ENCODE measurements at regions not wholly inside any gene's neighbourhood (a gene's known extent, or its start where the extent isn't known, plus 50 kb on each side); places are given as distances from the start of the nearest gene placed in this dataset.
"Not testable (repeated sequence)": the region's sequence is repeated elsewhere in the genome, so short reads cannot be mapped to it uniquely, and the experiment has no call there.

DNA sequence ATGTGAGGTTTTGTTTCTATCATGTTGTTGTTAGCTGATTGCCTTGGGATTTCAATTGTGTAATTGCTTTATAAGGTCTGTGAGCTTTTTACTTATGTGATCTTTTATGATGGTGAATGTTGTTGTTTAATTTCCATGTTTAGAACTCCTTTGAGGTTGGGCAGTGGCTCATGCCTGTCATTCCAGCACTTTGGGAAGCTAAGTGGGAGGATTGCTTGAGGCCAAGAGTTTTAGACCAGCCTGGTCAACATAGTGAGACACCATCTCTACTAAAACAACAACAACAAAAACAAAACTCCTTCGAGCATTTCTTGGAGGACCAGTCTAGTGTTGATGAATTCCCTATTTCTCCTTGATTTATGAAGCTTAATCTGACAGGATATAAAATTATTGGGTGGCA lies 102.1 kb upstream of the PMCH start:
- no peak overlapping the region for H3K4me3 ChIP-seq (ENCODE audit: low read length)
- H3K27ac ChIP-seq (ENCODE audit: low read length), result no peak overlapping the region
- H3K9me3 ChIP-seq (ENCODE audit: control insufficient read depth, insufficient read depth, low read length), result no peaks in the 10 kb centered on the region
- no peak for DNase-seq (ENCODE audit: low read depth, low spot score)
- no peaks in the 10 kb centered on the region for H3K36me3 ChIP-seq (ENCODE audit: control insufficient read depth, insufficient read depth, low read length)
- no CpG with 5 or more reads among the region's 1 CpG for WGBS (ENCODE audit: insufficient coverage, insufficient read length)
- H3K4me1 ChIP-seq (ENCODE audit: control insufficient read depth, insufficient read depth, low read length), result no peaks in the 10 kb centered on the region
- H3K27me3 ChIP-seq (ENCODE audit: control insufficient read depth, insufficient read depth, low read length), result no peaks in the 10 kb centered on the region

DNA sequence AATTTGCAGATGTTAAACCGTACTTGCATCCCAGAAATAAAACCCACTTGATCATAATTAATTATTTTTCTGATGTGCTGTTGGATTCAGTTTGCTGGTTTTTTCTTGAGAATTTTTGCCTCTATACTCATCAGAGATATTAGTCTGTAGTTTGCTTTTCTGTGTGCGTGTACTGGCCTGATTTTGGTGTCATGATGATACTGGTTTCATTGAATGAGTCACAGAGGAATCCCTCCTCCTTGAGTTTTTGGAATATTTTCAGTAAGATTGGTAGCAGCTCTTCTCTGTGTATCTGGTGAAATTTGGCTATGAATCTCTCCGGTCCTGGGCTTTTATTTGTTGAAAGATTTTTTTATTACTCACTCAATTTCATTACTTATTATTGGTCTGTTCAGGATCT lies 100.4 kb upstream of the PMCH start:
- H3K4me3 ChIP-seq (ENCODE audit: low read length), result no peak overlapping the region
- no peaks in the 10 kb centered on the region for H3K9me3 ChIP-seq (ENCODE audit: control insufficient read depth, insufficient read depth, low read length)
- no peak for DNase-seq (ENCODE audit: low read depth, low spot score)
- no peak overlapping the region for H3K27ac ChIP-seq (ENCODE audit: low read length)
- H3K4me1 ChIP-seq (ENCODE audit: control insufficient read depth, insufficient read depth, low read length), result no peaks in the 10 kb centered on the region
- H3K36me3 ChIP-seq (ENCODE audit: control insufficient read depth, insufficient read depth, low read length), result no peaks in the 10 kb centered on the region
- WGBS (ENCODE audit: insufficient coverage, insufficient read length), result no CpG with 5 or more reads among the region's 3 CpGs
- H3K27me3 ChIP-seq (ENCODE audit: control insufficient read depth, insufficient read depth, low read length), result no peaks in the 10 kb centered on the region

DNA sequence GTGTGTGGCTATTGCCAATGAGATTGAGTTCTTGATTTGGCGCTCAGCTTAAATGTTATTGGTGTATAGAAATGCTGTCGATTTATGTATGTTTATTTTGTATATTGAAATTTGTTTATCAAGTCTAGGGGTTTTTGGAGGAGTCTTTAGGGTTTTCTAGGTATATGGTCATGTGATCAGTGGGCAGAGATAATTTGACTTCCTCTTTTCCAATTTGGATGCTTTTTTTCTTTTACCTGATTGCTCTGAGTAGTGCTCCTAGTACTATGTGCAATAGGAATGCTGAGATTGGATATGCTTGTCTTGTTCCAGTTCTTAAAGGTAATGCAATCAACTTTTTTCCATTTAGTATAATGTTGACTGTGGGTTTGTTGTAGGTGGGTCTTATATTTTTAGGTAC lies 99.8 kb upstream of the PMCH start:
- 100% methylated on average over 2 of the region's 2 CpGs for WGBS (ENCODE audit: insufficient coverage, insufficient read length)
- Histone ChIP-seq H3K9me3 (ENCODE audit: control insufficient read depth, insufficient read depth, low read length) (no peaks in the 10 kb centered on the region), H3K27me3 (ENCODE audit: control insufficient read depth, insufficient read depth, low read length) (no peaks in the 10 kb centered on the region), H3K36me3 (ENCODE audit: control insufficient read depth, insufficient read depth, low read length) (no peaks in the 10 kb centered on the region), H3K27ac (ENCODE audit: low read length) (no peak overlapping the region), H3K4me1 (ENCODE audit: control insufficient read depth, insufficient read depth, low read length) (no peaks in the 10 kb centered on the region), H3K4me3 (ENCODE audit: low read length) (no peak overlapping the region)
- no peak for DNase-seq (ENCODE audit: low read depth, low spot score)

- no peak overlapping the region for H3K27ac ChIP-seq (ENCODE audit: low read length)
- H3K4me1 ChIP-seq (ENCODE audit: control insufficient read depth, insufficient read depth, low read length), result no peaks in the 10 kb centered on the region
- no peak overlapping the region for H3K4me3 ChIP-seq (ENCODE audit: low read length)
- no peaks in the 10 kb centered on the region for H3K9me3 ChIP-seq (ENCODE audit: control insufficient read depth, insufficient read depth, low read length)
- DNase-seq (ENCODE audit: low read depth, low spot score), result no peak
- WGBS (ENCODE audit: insufficient coverage, insufficient read length), result no CpG with 5 or more reads among the region's 1 CpG
- H3K36me3 ChIP-seq (ENCODE audit: control insufficient read depth, insufficient read depth, low read length), result no peaks in the 10 kb centered on the region
- H3K27me3 ChIP-seq (ENCODE audit: control insufficient read depth, insufficient read depth, low read length), result no peaks in the 10 kb centered on the region
Observed at GRCh38 chr12:102294568-102294967, 96.9 kb upstream of the PMCH start.

- H3K9me3 ChIP-seq (ENCODE audit: control insufficient read depth, insufficient read depth, low read length); H3K36me3 ChIP-seq (ENCODE audit: control insufficient read depth, insufficient read depth, low read length); DNase-seq (ENCODE audit: low read depth, low spot score); H3K27ac ChIP-seq (ENCODE audit: low read length); H3K4me3 ChIP-seq (ENCODE audit: low read length); H3K27me3 ChIP-seq (ENCODE audit: control insufficient read depth, insufficient read depth, low read length); H3K4me1 ChIP-seq (ENCODE audit: control insufficient read depth, insufficient read depth, low read length): not testable (repeated sequence)
- no CpG with 5 or more reads among the region's 8 CpGs for WGBS (ENCODE audit: insufficient coverage, insufficient read length)
Observed at GRCh38 chr12:102291498-102292440, 94.1 kb upstream of the PMCH start.

- H3K27me3 ChIP-seq (ENCODE audit: control insufficient read depth, insufficient read depth, low read length); H3K27ac ChIP-seq (ENCODE audit: low read length); H3K36me3 ChIP-seq (ENCODE audit: control insufficient read depth, insufficient read depth, low read length); DNase-seq (ENCODE audit: low read depth, low spot score); H3K9me3 ChIP-seq (ENCODE audit: control insufficient read depth, insufficient read depth, low read length); H3K4me1 ChIP-seq (ENCODE audit: control insufficient read depth, insufficient read depth, low read length); H3K4me3 ChIP-seq (ENCODE audit: low read length): not testable (repeated sequence)
- WGBS (ENCODE audit: insufficient coverage, insufficient read length), result no CpG with 5 or more reads among the region's 2 CpGs
Observed at GRCh38 chr12:102289702-102290101, 92.1 kb upstream of the PMCH start.

DNA sequence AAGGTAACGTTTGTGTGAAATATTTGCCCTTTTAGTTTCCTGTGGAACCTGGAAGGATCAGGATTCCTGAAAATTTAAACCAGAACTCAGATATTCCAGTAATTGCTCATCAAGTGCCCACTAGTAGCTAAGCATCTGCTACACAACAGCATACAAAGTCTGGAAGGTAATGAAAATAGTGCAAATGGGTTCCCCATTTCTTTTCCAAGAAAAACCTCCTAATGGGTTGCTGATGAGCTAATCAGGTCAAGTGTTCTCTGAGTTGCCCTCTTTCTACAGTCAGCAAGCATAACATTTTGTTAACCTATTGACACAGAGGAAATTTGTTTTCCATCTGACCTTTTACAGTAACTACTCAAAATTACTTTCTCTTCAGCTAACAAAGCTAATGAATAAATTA lies 83.6 kb upstream of the PMCH start:
- Histone ChIP-seq H3K4me3 (ENCODE audit: low read length) (no peak overlapping the region), H3K4me1 (ENCODE audit: control insufficient read depth, insufficient read depth, low read length) (no peaks in the 10 kb centered on the region), H3K27me3 (ENCODE audit: control insufficient read depth, insufficient read depth, low read length) (no peaks in the 10 kb centered on the region), H3K9me3 (ENCODE audit: control insufficient read depth, insufficient read depth, low read length) (no peaks in the 10 kb centered on the region), H3K27ac (ENCODE audit: low read length) (no peak overlapping the region), H3K36me3 (ENCODE audit: control insufficient read depth, insufficient read depth, low read length) (no peaks in the 10 kb centered on the region)
- no CpG with 5 or more reads among the region's 1 CpG for WGBS (ENCODE audit: insufficient coverage, insufficient read length)
- no peak for DNase-seq (ENCODE audit: low read depth, low spot score)

GRCh38 chr12:102255687-102256086 lies 58.1 kb upstream of the PMCH start:
- H3K4me3 ChIP-seq (ENCODE audit: low read length); H3K9me3 ChIP-seq (ENCODE audit: control insufficient read depth, insufficient read depth, low read length); DNase-seq (ENCODE audit: low read depth, low spot score); H3K36me3 ChIP-seq (ENCODE audit: control insufficient read depth, insufficient read depth, low read length); H3K27me3 ChIP-seq (ENCODE audit: control insufficient read depth, insufficient read depth, low read length); H3K27ac ChIP-seq (ENCODE audit: low read length); H3K4me1 ChIP-seq (ENCODE audit: control insufficient read depth, insufficient read depth, low read length): not testable (repeated sequence)
- WGBS (ENCODE audit: insufficient coverage, insufficient read length), result no CpG with 5 or more reads among the region's 2 CpGs

DNA sequence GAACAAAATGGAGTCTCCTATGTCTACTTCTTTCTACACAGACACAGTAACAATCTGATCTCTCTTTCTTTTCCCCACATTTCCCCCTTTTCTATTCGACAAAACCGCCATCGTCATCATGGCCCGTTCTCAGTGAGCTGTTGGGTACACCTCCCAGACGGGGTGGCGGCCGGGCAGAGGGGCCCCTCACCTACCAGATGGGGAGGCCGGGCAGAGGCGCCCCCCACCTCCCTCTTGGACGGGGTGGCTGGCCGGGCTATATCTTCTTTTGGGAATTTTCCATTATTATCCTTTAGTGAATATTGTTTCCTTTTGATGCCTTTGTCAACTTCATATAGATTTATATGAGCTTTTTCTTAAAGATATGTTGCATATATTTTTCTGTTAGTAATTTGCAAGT lies 53.4 kb upstream of the PMCH start:
- WGBS (ENCODE audit: insufficient coverage, insufficient read length), result no CpG with 5 or more reads among the region's 11 CpGs
- H3K4me1 ChIP-seq (ENCODE audit: control insufficient read depth, insufficient read depth, low read length); H3K4me3 ChIP-seq (ENCODE audit: low read length); DNase-seq (ENCODE audit: low read depth, low spot score); H3K27me3 ChIP-seq (ENCODE audit: control insufficient read depth, insufficient read depth, low read length); H3K9me3 ChIP-seq (ENCODE audit: control insufficient read depth, insufficient read depth, low read length); H3K36me3 ChIP-seq (ENCODE audit: control insufficient read depth, insufficient read depth, low read length); H3K27ac ChIP-seq (ENCODE audit: low read length): not testable (repeated sequence)

GRCh38 chr12:102249079-102249841 lies 51.6 kb upstream of the PMCH start:
- Histone ChIP-seq H3K36me3 (ENCODE audit: control insufficient read depth, insufficient read depth, low read length) (no peaks in the 10 kb centered on the region), H3K9me3 (ENCODE audit: control insufficient read depth, insufficient read depth, low read length) (no peaks in the 10 kb centered on the region), H3K4me1 (ENCODE audit: control insufficient read depth, insufficient read depth, low read length) (no peaks in the 10 kb centered on the region), H3K4me3 (ENCODE audit: low read length) (no peak overlapping the region), H3K27me3 (ENCODE audit: control insufficient read depth, insufficient read depth, low read length) (no peaks in the 10 kb centered on the region), H3K27ac (ENCODE audit: low read length) (no peak overlapping the region)
- DNase-seq (ENCODE audit: low read depth, low spot score), result no peak
- no CpG with 5 or more reads among the region's 2 CpGs for WGBS (ENCODE audit: insufficient coverage, insufficient read length)

All from iPS DF 6.9 (cell line).